HG02759 (cell line): ENCODE measurements at regions not wholly inside any gene's neighbourhood (a gene's known extent, or its start where the extent isn't known, plus 50 kb on each side); places are given as distances from the start of the nearest gene placed in this dataset.

Experiments used
- ATAC-seq: cut with Tn5 transposase; IDR thresholded peaks from one replicate; pipeline ENCODE4 v1.9.1; 2021; ENCODE audit warnings: mild to moderate bottlenecking, moderate library complexity; ENCODE audit not compliant: unreplicated experiment

- ATAC-seq, result no peak
These were observed 465.2 kb upstream of the NR2F2 start for GRCh38 chr15:95865330-95865739.

GRCh38 chr15:95866711-95867440 is 463.6 kb upstream of the NR2F2 start:
- ATAC-seq, result no peak

DNA sequence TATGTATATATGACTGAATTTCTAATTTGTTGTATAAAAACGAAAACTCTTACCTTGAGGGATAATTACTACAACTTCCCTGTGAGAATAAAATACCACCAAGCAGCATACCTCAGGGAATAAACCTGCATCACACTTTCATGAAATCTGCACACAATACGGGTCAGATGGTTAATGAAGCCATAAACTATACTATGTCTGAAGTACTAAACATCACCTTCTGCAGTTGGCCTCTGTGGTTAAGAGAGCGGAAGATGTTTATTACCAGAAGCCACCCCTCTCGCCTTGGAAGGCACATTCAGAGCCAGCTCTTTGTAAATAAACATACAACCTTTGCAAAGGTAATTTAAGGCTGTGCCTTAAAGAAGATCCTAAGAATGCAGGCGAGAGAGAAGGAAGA is 462.1 kb upstream of the NR2F2 start:
- ATAC-seq, result no peak

GRCh38 chr15:95868970-95869369 is 461.5 kb upstream of the NR2F2 start:
- no peak for ATAC-seq

DNA sequence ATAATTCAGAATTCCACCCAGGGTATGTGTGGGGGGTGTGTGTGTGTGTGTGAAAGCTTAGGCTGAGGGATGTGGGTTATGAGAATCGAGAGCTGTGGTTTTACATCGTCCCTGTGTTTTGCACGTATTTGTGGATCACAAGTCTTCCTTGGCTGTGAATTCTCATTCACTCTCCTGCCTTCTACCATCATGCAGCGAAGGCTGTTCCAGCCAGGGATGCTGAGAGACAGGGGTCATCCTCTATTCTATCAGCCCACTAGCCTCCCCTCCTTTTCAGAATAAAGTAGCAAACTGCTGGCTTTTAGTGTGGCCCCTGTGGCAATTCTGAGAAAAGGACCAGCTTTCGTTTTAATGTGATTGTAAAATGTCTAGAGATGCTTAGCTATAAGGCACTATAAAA is 460.6 kb upstream of the NR2F2 start:
- no peak for ATAC-seq

GRCh38 chr15:95872366-95872771 is 458.1 kb upstream of the NR2F2 start:
- no peak for ATAC-seq

- ATAC-seq, result no peak
These were observed 455.9 kb upstream of the NR2F2 start for GRCh38 chr15:95874637-95875036.

DNA sequence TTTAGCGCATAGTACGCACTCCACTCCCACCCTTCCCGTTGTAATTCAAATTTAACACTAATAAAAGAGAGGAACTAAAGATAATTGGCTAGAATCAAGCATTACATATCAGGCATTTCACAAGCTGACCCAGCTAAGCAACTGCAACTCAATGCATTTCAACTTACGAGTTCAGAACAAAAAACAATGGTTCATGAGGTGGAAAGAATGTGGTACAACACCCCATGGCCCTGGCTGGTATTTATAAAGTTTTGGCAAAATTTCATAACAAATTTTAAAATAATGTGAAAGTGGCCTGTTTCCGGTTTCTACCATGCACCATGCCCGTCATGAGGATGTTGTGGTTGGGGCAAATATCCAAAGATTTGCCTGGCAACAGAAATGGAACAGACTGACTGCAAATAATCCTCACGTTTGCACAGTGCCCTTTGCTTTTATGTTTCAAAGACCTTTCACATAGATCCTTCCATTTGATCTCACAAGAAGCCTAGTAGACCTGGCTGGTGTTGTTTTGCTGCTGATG is 455.3 kb upstream of the NR2F2 start:
- ATAC-seq, result peak; percentile 53

DNA sequence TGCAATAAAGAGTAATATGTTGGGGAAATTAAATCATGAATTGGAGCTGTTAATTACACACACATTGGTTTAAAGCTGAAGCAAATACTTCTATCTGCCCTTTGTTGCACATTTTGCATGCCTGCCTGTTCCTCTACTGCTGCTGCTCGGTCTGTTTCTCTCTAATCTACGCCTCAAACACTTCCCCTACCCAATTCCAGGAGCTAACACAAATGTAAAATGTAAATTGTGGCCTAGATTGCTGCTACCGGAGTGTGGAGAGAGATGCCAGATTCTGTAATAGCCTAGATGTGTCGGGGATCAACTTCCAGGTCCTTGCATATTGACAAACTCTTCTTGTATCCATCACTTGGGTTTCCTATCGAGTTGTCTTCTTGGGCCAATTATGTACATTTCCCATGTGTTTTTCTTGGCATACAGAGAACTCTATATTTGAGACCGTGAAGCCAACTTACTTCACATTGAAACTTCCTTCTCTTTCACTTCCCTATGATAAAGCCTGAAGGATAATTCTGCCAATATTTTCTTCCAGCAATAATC is 450.4 kb upstream of the NR2F2 start:
- no peak for ATAC-seq

- no peak for ATAC-seq
These were observed 449.9 kb upstream of the NR2F2 start for GRCh38 chr15:95880630-95881029.

- no peak for ATAC-seq
These were observed 447.4 kb upstream of the NR2F2 start for GRCh38 chr15:95883064-95883463.

DNA sequence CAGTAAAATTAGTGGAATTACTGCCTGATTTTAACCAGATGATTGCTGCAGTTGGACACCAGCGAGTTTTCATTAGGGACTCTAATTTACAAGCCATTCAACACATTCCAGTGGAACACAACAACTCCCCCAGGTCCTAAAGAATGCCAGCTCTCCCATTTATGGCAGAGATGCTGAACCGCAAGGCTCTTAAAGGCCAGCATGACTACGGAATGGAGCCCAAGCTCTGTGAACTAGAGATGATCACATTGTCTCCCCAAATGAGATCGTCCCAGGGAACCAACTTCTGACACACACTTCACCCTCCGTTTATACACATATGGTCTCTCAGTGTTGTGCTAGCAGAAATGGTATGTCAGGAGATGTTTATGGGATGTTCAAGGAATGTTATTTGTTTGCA is 446.2 kb upstream of the NR2F2 start:
- no peak for ATAC-seq

DNA sequence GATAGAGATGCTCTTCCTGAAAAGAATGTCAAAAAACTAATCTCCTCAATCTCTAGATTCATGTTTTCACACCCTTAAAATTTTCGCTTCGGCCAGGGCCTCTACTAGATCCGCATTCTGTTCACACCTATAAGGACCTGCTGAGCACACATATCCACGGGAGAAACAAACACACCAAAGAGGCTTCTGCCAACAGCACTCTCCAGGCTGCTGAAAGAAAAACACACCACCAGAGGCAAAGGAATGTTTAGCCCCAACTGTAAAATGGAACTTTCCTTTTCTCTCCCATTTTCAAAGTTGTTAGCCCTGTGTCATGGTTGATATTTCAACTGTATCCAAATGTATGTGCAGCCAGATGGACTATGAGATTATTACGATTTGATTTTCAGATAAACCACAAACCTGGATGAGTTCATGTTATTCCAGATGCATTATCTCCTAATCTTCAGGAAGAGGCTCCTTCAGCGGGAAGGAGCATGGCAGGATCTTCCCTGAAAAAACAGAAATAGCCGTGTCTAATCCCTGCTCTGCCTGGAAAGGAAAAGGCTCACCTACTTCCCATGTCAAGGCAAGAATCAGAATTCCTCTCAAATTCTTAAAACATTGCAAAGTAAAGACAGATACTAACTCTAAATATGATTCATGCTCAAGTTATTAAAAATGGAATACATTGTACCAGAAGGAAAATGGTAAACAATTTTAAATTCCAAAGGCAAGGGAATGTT is 442.7 kb upstream of the NR2F2 start:
- no peak for ATAC-seq

DNA sequence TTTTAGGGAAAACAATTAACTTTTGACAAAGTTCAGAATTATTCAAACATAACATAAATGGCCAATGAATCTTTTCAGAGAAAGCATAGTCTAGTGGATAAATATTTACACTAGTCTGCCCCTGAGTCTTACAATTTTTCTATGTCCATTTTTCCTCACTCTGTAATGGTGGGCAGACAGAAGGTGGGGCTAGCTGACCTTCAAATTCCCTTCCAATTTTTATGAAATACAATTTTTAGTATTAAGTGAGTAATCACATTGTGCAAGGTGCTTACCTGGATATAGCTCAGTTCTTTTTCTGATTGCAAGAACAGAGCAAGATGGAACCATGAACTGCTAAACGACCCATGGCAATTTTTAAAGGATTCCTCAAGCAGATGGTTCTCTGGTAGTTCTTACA is 441.7 kb upstream of the NR2F2 start:
- no peak for ATAC-seq

GRCh38 chr15:95894407-95894956 is 436.0 kb upstream of the NR2F2 start:
- no peak for ATAC-seq

GRCh38 chr15:95895508-95895907 is 435.0 kb upstream of the NR2F2 start:
- no peak for ATAC-seq

- ATAC-seq, result no peak
These were observed 432.8 kb upstream of the NR2F2 start for GRCh38 chr15:95897651-95898050.

- no peak for ATAC-seq
These were observed 431.7 kb upstream of the NR2F2 start for GRCh38 chr15:95898761-95899160.

DNA sequence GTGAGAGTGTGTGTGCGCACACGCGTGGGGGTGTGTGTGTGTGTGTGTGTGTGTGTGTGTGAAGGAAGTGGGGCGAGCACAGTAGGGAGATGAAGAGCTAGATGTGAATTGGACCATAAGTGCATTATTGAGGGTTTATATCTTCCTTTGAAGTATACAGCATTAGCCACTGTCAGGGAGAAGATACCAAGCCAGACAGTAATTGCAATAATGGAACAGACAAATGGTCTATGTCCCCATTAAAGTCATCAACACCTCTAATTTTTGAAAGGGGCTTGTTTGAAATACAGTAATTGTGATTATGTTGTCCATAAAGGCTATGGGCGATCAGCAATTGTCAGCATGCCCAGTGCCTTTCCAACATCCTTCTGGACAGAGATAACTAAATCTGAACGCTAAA is 429.2 kb upstream of the NR2F2 start:
- no peak for ATAC-seq

- ATAC-seq, result no peak
These were observed 427.9 kb upstream of the NR2F2 start for GRCh38 chr15:95902606-95903005.

DNA sequence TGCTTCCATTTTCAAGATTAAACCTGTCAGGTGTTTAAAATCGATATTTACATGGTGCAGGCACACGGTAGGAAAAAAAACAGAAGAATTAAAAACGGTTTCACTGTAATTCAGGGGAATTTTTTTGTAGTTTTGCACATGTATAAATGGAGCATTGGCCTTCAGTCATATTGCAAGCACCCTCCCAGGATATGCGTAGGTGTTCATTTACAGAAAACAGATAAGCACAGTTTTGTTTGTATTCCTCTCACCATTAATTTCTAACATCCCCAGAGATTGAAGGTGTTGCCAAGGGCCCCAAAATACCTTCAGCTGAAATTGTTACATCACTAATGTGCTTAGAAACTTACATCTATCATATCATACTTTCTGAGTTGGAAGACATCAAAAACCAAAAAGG is 427.1 kb upstream of the NR2F2 start:
- no peak for ATAC-seq
